ENCODE measurements at regions not wholly inside any gene's neighbourhood (a gene's known extent, or its start where the extent isn't known, plus 50 kb on each side); places are given as distances from the start of the nearest gene placed in this dataset.
"Not testable (repeated sequence)": the region's sequence is repeated elsewhere in the genome, so short reads cannot be mapped to it uniquely, and the experiment has no call there.

DNA sequence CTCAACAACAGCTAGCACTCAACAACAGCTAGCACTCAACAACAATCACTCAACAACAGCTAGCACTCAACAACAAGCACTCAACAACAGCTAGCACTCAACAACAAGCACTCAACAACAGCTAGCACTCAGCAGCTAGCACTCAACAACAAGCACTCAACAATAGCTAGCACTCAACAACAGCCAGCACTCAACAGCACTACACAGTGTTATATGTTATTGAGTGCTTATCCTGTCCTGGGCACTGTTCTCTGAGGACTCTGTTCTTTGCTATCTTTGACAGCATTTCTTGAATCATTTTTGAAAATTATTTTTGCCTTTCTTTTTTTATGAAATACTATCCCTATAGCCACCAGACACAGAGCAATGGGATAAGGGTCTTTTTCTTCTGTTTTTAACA is 176.4 kb downstream of the BCL2L11 start:
- TF ChIP-seq, protein P1, sequence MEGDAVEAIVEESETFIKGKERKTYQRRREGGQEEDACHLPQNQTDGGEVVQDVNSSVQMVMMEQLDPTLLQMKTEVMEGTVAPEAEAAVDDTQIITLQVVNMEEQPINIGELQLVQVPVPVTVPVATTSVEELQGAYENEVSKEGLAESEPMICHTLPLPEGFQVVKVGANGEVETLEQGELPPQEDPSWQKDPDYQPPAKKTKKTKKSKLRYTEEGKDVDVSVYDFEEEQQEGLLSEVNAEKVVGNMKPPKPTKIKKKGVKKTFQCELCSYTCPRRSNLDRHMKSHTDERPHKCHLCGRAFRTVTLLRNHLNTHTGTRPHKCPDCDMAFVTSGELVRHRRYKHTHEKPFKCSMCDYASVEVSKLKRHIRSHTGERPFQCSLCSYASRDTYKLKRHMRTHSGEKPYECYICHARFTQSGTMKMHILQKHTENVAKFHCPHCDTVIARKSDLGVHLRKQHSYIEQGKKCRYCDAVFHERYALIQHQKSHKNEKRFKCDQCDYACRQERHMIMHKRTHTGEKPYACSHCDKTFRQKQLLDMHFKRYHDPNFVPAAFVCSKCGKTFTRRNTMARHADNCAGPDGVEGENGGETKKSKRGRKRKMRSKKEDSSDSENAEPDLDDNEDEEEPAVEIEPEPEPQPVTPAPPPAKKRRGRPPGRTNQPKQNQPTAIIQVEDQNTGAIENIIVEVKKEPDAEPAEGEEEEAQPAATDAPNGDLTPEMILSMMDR (conservative IDR thresholded peaks at IDR 0.05 in 1 of 2, IDR thresholded peaks at IDR 0.05 in 1 of 2; ENCODE audit: extremely low read depth in 1 of 2, insufficient read depth in 1 of 2, low read depth in 1 of 2, low read length in 2 of 2), result not testable (repeated sequence)
- TF ChIP-seq EZH2 (IDR thresholded peaks at IDR 0.05; ENCODE audit: borderline replicate concordance, low read length), result not testable (repeated sequence)

All from mammary epithelial cell (primary cell).